Heart left ventricle (tissue), 16 donors: ENCODE measurements at regions not wholly inside any gene's neighbourhood (a gene's known extent, or its start where the extent isn't known, plus 50 kb on each side); places are given as distances from the start of the nearest gene placed in this dataset.

Experiments used
- ATAC-seq, 4 donors: fragments of 200-7000 bp; cut with Tn5 transposase; one replicate each; pipeline ENCODE4 v1.9.1; 2020 to 2022; ENCODE audit warnings: moderate library complexity in 4 of 4, mild to moderate bottlenecking in 3 of 4, moderate number of reproducible peaks in 1 of 4
- DNase-seq, 5 donors: peaks; one replicate each; pipeline ENCODE4 v3.0.0-alpha.2; 2020
- H3K27ac ChIP-seq, 12 donors: fragments of 200-600 bp; sonication (generic) in 4 of 12; one replicate each; pipeline versions ENCODE4 v1.5.0 to v1.8.0; 2016 to 2022; ENCODE audit warnings: mild to moderate bottlenecking in 2 of 12
- H3K27me3 ChIP-seq, 9 donors: fragments of 200-600 bp; sonication (generic) in 2 of 9; one replicate each; pipeline versions ENCODE4 v1.5.1 to v1.8.0; 2016 to 2022; ENCODE audit warnings: mild to moderate bottlenecking in 3 of 9
- H3K36me3 ChIP-seq, 9 donors: fragments of 200-600 bp; sonication (generic) in 2 of 9; one replicate each; pipeline versions ENCODE4 v1.5.0 to v1.8.0; 2018 to 2022; ENCODE audit warnings: mild to moderate bottlenecking in 2 of 9
- H3K4me1 ChIP-seq, 12 donors: fragments of 200-600 bp; sonication (generic) in 4 of 12; one replicate each; pipeline versions ENCODE4 v1.5.0 to v1.8.0; 2016 to 2022; ENCODE audit warnings: mild to moderate bottlenecking in 3 of 12
- H3K4me3 ChIP-seq, 12 donors: fragments of 200-600 bp; sonication (generic) in 4 of 12; one replicate each; pipeline versions ENCODE4 v1.5.0 to v1.8.0; 2017 to 2022; ENCODE audit warnings: mild to moderate bottlenecking in 9 of 12, moderate library complexity in 4 of 12
- H3K9me3 ChIP-seq, 12 donors: fragments of 200-600 bp; sonication (generic) in 4 of 12; one replicate each; pipeline versions ENCODE4 v1.5.0 to v1.8.0; 2016 to 2022; ENCODE audit warnings: mild to moderate bottlenecking in 1 of 12
- CTCF ChIP-seq, 12 donors: fragments of 200-600 bp; sonication (generic) in 4 of 12; IDR thresholded peaks; one replicate each; pipeline versions ENCODE4 v1.5.0 to v1.8.0; 2018 to 2022; ENCODE audit warnings: antibody characterized with exemption in 12 of 12, mild to moderate bottlenecking in 5 of 12
- POLR2A ChIP-seq, 2 donors: fragments of 450-650 bp; IDR thresholded peaks; one replicate each; pipeline ENCODE4 v1.6.1; 2017; ENCODE audit warnings: antibody characterized with exemption in 2 of 2, mild to moderate bottlenecking in 2 of 2, moderate library complexity in 2 of 2
- WGBS, 4 donors: extraction: QIAGEN DNeasy Blood & Tissue Kit in 2 of 4; methylation state at CpG; one replicate each; pipeline versions ENCODE4 v1.1.5 to v1.1.7; 2013 to 2018; 5-methylcytosine and 5-hydroxymethylcytosine counted together
- intact Hi-C, 10 donors: fragments of 100-400 bp; cut with DNase I; formaldehyde crosslinking; loops; one replicate each; pipeline versions ENCODE4 v1.11.1 to v1.14.2; 2022
- donor health status: ischemic (EF 13 %, LVEDD 7.1; RV severe dilation, severe dysfunction).
- donor health status: healthy with polysubstance abuse.
- donor health status: DM: no; HTN: yes; CAD: no.
- donor health status: DM: no; HTN: no; CAD: no.
- donor health status: ischemic (EF 25% LVEDD 6.9; RV normal size, moderate dysfunction).
- donor health status: ischemic (EF 25% LVEDD 5.7; RV mildly dilated, moderate dysfunction).
- donor health status: healthy.
- donor health status: DM: yes; HTN: yes; CAD: no.
- donor health status: ischemic (EF 35%, LVEDD 5.7; RV mildly dilated, moderate dysfunction).
- donor health status: nonischemic (EF 11% LVEDD 7.7; RV severe dilation, severe dysfunction).
- donor health status: DM: yes; HTN: yes; CAD: no.
- donor health status: PGD.
- donor health status: ischemic (EF 29% LVEDD 5.4; RV normal size, mild dysfunction).
- donor health status: nonischemic (EF 23%, LVEDD 6.1; RV moderate dilation, normal function).

GRCh38 chr7:17488829-17489228, 190.4 kb downstream of the AHR start:
- intact Hi-C loops = no loop called here
- Histone ChIP-seq H3K27ac (no peak overlapping the region), H3K27me3 (no peaks in the 10 kb centered on the region), H3K4me3 (no peak overlapping the region), H3K4me1 (no peaks in the 10 kb centered on the region), H3K36me3 (no peaks in the 10 kb centered on the region), H3K9me3 (no peaks in the 10 kb centered on the region)
- 41 to 76% (median 59%) methylated on average over 1 of the region's 1 CpG for WGBS, 4 donors
- TF ChIP-seq POLR2A (IDR thresholded peaks at IDR 0.05) = no peak
- TF ChIP-seq CTCF (IDR thresholded peaks at IDR 0.05) = no peak
- no peak for ATAC-seq
- DNase-seq = no peak

GRCh38 chr7:17489961-17490360, 191.5 kb downstream of the AHR start:
- Histone ChIP-seq H3K4me3 (no peak overlapping the region), H3K27ac (no peak overlapping the region), H3K9me3 (no peaks in the 10 kb centered on the region), H3K27me3 (no peaks in the 10 kb centered on the region), H3K4me1 (no peaks in the 10 kb centered on the region), H3K36me3 (no peaks in the 10 kb centered on the region)
- DNase-seq (no peak), ATAC-seq (no peak)
- 80 to 84% (median 82%) methylated on average over 4 of the region's 4 CpGs for WGBS, 4 donors
- no peak for TF ChIP-seq CTCF (IDR thresholded peaks at IDR 0.05)
- intact Hi-C loops = no loop called here

- TF ChIP-seq CTCF (IDR thresholded peaks at IDR 0.05) (no peak), POLR2A (IDR thresholded peaks at IDR 0.05) (no peak)
These were observed 192.4 kb downstream of the AHR start for GRCh38 chr7:17490825-17491224.

GRCh38 chr7:17492437-17492836, 194.0 kb downstream of the AHR start:
- no peaks in the 10 kb centered on the region for H3K4me1 ChIP-seq
- no peaks in the 10 kb centered on the region for H3K36me3 ChIP-seq
- no peak for TF ChIP-seq POLR2A (IDR thresholded peaks at IDR 0.05)
- TF ChIP-seq CTCF (IDR thresholded peaks at IDR 0.05) = no peak
- DNase-seq (no peak), ATAC-seq (no peak)
- H3K4me3 ChIP-seq = no peak overlapping the region
- 93 to 98% (median 93%) methylated on average over 4 of the region's 4 CpGs for WGBS, 4 donors
- H3K27me3 ChIP-seq = no peaks in the 10 kb centered on the region
- intact Hi-C loops = no loop called here
- H3K27ac ChIP-seq = no peak overlapping the region
- H3K9me3 ChIP-seq = no peaks in the 10 kb centered on the region

More at GRCh38 chr7:17490825-17491224, 192.4 kb downstream of the AHR start:
- Histone ChIP-seq H3K4me1 (no peaks in the 10 kb centered on the region), H3K27ac (no peak overlapping the region), H3K4me3 (no peak overlapping the region), H3K36me3 (no peaks in the 10 kb centered on the region), H3K27me3 (no peaks in the 10 kb centered on the region), H3K9me3 (no peaks in the 10 kb centered on the region)
- DNase-seq (no peak), ATAC-seq (no peak)
- intact Hi-C loops = no loop called here
- 91 to 93% (median 93%) methylated on average over 5 of the region's 5 CpGs for WGBS, 4 donors
